ENCODE measurements at regions not wholly inside any gene's neighbourhood (a gene's known extent, or its start where the extent isn't known, plus 50 kb on each side); places are given as distances from the start of the nearest gene placed in this dataset.

GRCh38 chr20:60252866-60253265, 294.6 kb downstream of the CDH26 start:
- DNase-seq: no peak

GRCh38 chr20:60253471-60253870, 295.2 kb downstream of the CDH26 start:
- DNase-seq: no peak

- DNase-seq: no peak
These were observed 296.7 kb downstream of the CDH26 start for GRCh38 chr20:60254901-60255411.

- DNase-seq: no peak
These were observed 297.2 kb downstream of the CDH26 start for GRCh38 chr20:60255415-60255814.

GRCh38 chr20:60255866-60256265, 297.6 kb downstream of the CDH26 start:
- no peak for DNase-seq

- no peak for DNase-seq
These were observed 298.6 kb downstream of the CDH26 start for GRCh38 chr20:60256811-60257210.

- no peak for DNase-seq
These were observed 299.4 kb downstream of the CDH26 start for GRCh38 chr20:60257671-60258070.

- no peak for DNase-seq
These were observed 300.1 kb downstream of the CDH26 start for GRCh38 chr20:60258255-60258863.

- no peak for DNase-seq
These were observed 303.1 kb downstream of the CDH26 start for GRCh38 chr20:60261333-60261732.

GRCh38 chr20:60262967-60263603, 304.9 kb downstream of the CDH26 start:
- no peak for DNase-seq

GRCh38 chr20:60263725-60264709, 305.8 kb downstream of the CDH26 start:
- DNase-seq: no peak

- DNase-seq: no peak
These were observed 308.1 kb downstream of the CDH26 start for GRCh38 chr20:60266177-60266823.

- no peak for DNase-seq
These were observed 310.3 kb downstream of the CDH26 start for GRCh38 chr20:60268491-60268890.

- DNase-seq: no peak
These were observed 311.4 kb downstream of the CDH26 start for GRCh38 chr20:60269573-60270162.

GRCh38 chr20:60270341-60270740, 312.1 kb downstream of the CDH26 start:
- DNase-seq: no peak

GRCh38 chr20:60271597-60271996, 313.4 kb downstream of the CDH26 start:
- DNase-seq: no peak

GRCh38 chr20:60272790-60273189, 314.6 kb downstream of the CDH26 start:
- no peak for DNase-seq

- DNase-seq: no peak
These were observed 316.5 kb downstream of the CDH26 start for GRCh38 chr20:60274717-60275116.

- no peak for DNase-seq
These were observed 323.1 kb downstream of the CDH26 start for GRCh38 chr20:60281295-60281694.

GRCh38 chr20:60283281-60283680, 325.1 kb downstream of the CDH26 start:
- no peak for DNase-seq

- DNase-seq: no peak
These were observed 328.5 kb downstream of the CDH26 start for GRCh38 chr20:60286764-60287163.

GRCh38 chr20:60288945-60289344, 330.7 kb downstream of the CDH26 start:
- no peak for DNase-seq
